ENCODE measurements at regions not wholly inside any gene's neighbourhood (a gene's known extent, or its start where the extent isn't known, plus 50 kb on each side); places are given as distances from the start of the nearest gene placed in this dataset.

DNA sequence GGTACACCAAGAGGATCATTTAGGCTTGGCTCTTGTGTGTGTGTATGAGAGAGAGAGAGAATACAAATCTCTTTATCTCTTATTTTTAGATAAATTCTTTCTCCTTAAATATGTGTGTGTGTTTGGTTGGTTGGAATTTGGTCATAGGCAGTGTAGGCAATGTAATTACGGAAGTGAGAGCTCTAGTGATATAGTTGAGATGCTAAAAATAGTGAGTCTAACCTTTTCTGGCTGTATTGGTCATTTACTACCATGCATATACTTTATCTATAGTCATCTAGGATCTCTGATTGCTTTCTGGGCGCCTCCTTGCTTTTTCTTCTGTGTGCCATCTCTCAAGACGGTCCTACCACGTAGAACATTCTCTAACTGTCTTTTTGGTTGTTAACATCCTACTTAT is 250.2 kb downstream of the NUF2 start:
- Histone ChIP-seq H3K27ac (no peak overlapping the region), H3K4me1 (no peaks in the 10 kb centered on the region), H3K27me3 (no peaks in the 10 kb centered on the region), H3K36me3 (no peaks in the 10 kb centered on the region), H3K4me3 (no peak overlapping the region), H3K9me3 (no peaks in the 10 kb centered on the region)
- no peak for TF ChIP-seq CTCF (IDR thresholded peaks at IDR 0.05)
- no peak for TF ChIP-seq POLR2A (IDR thresholded peaks at IDR 0.05)
- no peak for DNase-seq

GRCh38 chr1:163574119-163574518 is 252.4 kb downstream of the NUF2 start:
- H3K36me3 ChIP-seq: no peaks in the 10 kb centered on the region
- no peak overlapping the region for H3K27ac ChIP-seq
- no peaks in the 10 kb centered on the region for H3K4me1 ChIP-seq
- no peak overlapping the region for H3K4me3 ChIP-seq
- H3K9me3 ChIP-seq: no peaks in the 10 kb centered on the region
- H3K27me3 ChIP-seq: no peaks in the 10 kb centered on the region
- DNase-seq: no peak
- no peak for TF ChIP-seq POLR2A (IDR thresholded peaks at IDR 0.05)
- no peak for TF ChIP-seq CTCF (IDR thresholded peaks at IDR 0.05)

- TF ChIP-seq CTCF (IDR thresholded peaks at IDR 0.05): no peak
- no peak for TF ChIP-seq POLR2A (IDR thresholded peaks at IDR 0.05)
- H3K4me3 ChIP-seq: no peak overlapping the region
- H3K36me3 ChIP-seq: no peaks in the 10 kb centered on the region
- H3K4me1 ChIP-seq: no peaks in the 10 kb centered on the region
- no peaks in the 10 kb centered on the region for H3K27me3 ChIP-seq
- no peaks in the 10 kb centered on the region for H3K9me3 ChIP-seq
- H3K27ac ChIP-seq: no peak overlapping the region
- DNase-seq: no peak
These were observed 259.2 kb downstream of the NUF2 start for GRCh38 chr1:163580926-163581325.

DNA sequence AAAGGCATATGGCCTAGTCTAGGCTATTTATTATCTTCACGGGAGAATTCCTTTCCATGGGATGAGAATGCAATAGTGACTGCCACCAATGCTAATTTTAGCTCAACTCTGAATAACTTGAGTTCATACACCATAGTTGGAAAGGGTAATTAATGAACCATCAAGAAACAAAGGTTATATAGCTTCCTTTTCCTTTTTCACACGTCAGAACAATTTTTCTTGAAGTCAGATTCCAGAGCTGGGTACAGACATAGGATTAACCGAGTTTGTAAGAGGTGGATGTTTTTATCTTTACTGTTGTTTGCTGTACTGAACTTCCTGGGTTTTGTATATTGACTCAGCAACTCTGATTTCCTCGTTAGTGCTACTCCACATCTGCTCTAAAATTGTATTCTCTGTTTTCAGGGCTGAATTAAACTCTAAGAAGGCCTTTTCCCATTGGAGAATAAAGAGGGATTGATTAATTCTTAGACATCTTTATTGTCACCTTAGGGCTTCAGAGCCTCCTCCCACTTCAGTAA is 262.0 kb downstream of the NUF2 start:
- TF ChIP-seq CTCF (IDR thresholded peaks at IDR 0.05) (no peak), POLR2A (IDR thresholded peaks at IDR 0.05) (no peak)
- no peak for DNase-seq
- no peaks in the 10 kb centered on the region for H3K27me3 ChIP-seq

GRCh38 chr1:163585796-163586195 is 264.0 kb downstream of the NUF2 start:
- no peaks in the 10 kb centered on the region for H3K36me3 ChIP-seq
- no peak for DNase-seq
- no peaks in the 10 kb centered on the region for H3K27me3 ChIP-seq
- TF ChIP-seq POLR2A (IDR thresholded peaks at IDR 0.05): no peak
- TF ChIP-seq CTCF (IDR thresholded peaks at IDR 0.05): no peak
- no peak overlapping the region for H3K27ac ChIP-seq
- H3K4me3 ChIP-seq: no peak overlapping the region
- H3K9me3 ChIP-seq: no peaks in the 10 kb centered on the region
- H3K4me1 ChIP-seq: no peaks in the 10 kb centered on the region

More for the DNA sequence above, 262.0 kb downstream of the NUF2 start:
- H3K4me1 ChIP-seq: no peaks in the 10 kb centered on the region
- no peak overlapping the region for H3K4me3 ChIP-seq
- H3K9me3 ChIP-seq: no peaks in the 10 kb centered on the region
- H3K36me3 ChIP-seq: no peaks in the 10 kb centered on the region
- H3K27ac ChIP-seq: no peak overlapping the region

DNA sequence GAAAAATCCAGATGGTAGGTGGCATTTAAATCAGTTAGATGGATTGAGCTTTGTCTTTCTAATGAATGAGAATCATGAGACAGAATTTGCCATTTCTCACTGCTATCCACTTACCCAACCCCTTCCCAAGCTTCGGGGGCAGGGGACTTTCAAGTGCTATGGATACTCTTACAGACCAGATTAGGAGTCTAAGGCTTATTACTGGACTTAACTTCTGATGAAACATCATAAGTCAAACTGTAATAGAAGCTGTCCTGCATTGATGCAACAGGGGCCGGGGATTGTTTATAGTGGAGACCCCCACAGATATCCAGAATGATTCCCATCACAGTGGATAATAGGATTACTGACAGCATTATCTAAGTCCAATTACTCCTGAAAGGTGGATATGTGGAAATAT is 267.0 kb downstream of the NUF2 start:
- DNase-seq: no peak
- Histone ChIP-seq H3K27ac (no peak overlapping the region), H3K4me1 (no peaks in the 10 kb centered on the region), H3K27me3 (no peaks in the 10 kb centered on the region), H3K36me3 (no peaks in the 10 kb centered on the region), H3K4me3 (no peak overlapping the region), H3K9me3 (no peaks in the 10 kb centered on the region)
- TF ChIP-seq POLR2A (IDR thresholded peaks at IDR 0.05): no peak
- no peak for TF ChIP-seq CTCF (IDR thresholded peaks at IDR 0.05)

Data from Peyer's patch (tissue), 4 donors.